GM23338 (cell line): ENCODE measurements at regions not wholly inside any gene's neighbourhood (a gene's known extent, or its start where the extent isn't known, plus 50 kb on each side); places are given as distances from the start of the nearest gene placed in this dataset.

Experiments
- ATAC-seq: fragments of 200-7000 bp; cut with Tn5 transposase; 3 replicates; pipeline ENCODE4 v1.9.1; 2020
- DNase-seq: peaks from one replicate; pipeline ENCODE4 v3.0.0-alpha.2; 2015; ENCODE audit warnings: low spot score
- H2AFZ ChIP-seq: fragments of 200-600 bp; sonication (generic); 2 replicates; pipeline ENCODE4 v1.8.0; 2016; ENCODE audit warnings: antibody characterized with exemption, mild to moderate bottlenecking, moderate library complexity
- H3F3A ChIP-seq: fragments of 200-600 bp; sonication (generic); replicated peaks from 2 replicates; pipeline ENCODE4 v1.8.0; 2017; ENCODE audit warnings: antibody characterized with exemption, mixed run types, low read depth
- H3K27ac ChIP-seq: fragments of 200-600 bp; sonication (generic); 2 replicates; pipeline ENCODE4 v1.6.1; 2016; ENCODE audit warnings: low read depth
- H3K27me3 ChIP-seq: fragments of 200-600 bp; sonication (generic); 2 replicates; pipeline ENCODE4 v1.8.0; 2016; ENCODE audit warnings: mild to moderate bottlenecking, mixed run types, moderate library complexity; ENCODE audit not compliant: insufficient read depth
- H3K36me3 ChIP-seq: fragments of 200-600 bp; sonication (generic); 2 replicates; pipeline ENCODE4 v1.8.0; 2016; ENCODE audit warnings: mild to moderate bottlenecking; ENCODE audit not compliant: insufficient read depth
- H3K4me1 ChIP-seq: fragments of 200-600 bp; sonication (generic); 2 replicates; pipeline ENCODE4 v1.8.0; 2016; ENCODE audit warnings: mild to moderate bottlenecking, moderate library complexity; ENCODE audit not compliant: insufficient read depth
- H3K4me2 ChIP-seq: fragments of 200-600 bp; sonication (generic); 2 replicates; pipeline ENCODE4 v1.7.1; 2017; ENCODE audit warnings: mixed run types
- H3K4me3 ChIP-seq: fragments of 200-600 bp; sonication (generic); 2 replicates; pipeline ENCODE4 v1.6.1; 2016; ENCODE audit warnings: mixed run types
- H3K79me2 ChIP-seq: fragments of 200-600 bp; sonication (generic); replicated peaks from 2 replicates; pipeline ENCODE4 v1.8.0; 2017; ENCODE audit warnings: mild to moderate bottlenecking; ENCODE audit not compliant: insufficient read depth
- H3K9me2 ChIP-seq: fragments of 200-600 bp; sonication (generic); 2 replicates; pipeline ENCODE4 v1.8.0; 2017; ENCODE audit not compliant: insufficient read depth
- H4K20me1 ChIP-seq: fragments of 200-600 bp; sonication (generic); replicated peaks from 2 replicates; pipeline ENCODE4 v1.8.0; 2017; ENCODE audit warnings: mild to moderate bottlenecking; ENCODE audit not compliant: insufficient read depth
- H3K27ac Mint-ChIP-seq: 2 replicates; pipeline ENCODE4 v1.8.0; 2020; ENCODE audit warnings: inconsistent platforms, mild to moderate bottlenecking, moderate library complexity, mixed read lengths
- H3K27me3 Mint-ChIP-seq: 3 replicates; pipeline ENCODE4 v1.8.0; 2022; ENCODE audit warnings: low read depth, mild to moderate bottlenecking, moderate library complexity, mixed read lengths, inconsistent platforms; ENCODE audit not compliant: insufficient read depth, poor library complexity
- H3K36me3 Mint-ChIP-seq: 3 replicates; pipeline ENCODE4 v1.8.0; 2021; ENCODE audit warnings: low read depth, mild to moderate bottlenecking, inconsistent platforms, moderate library complexity, mixed read lengths
- H3K4me1 Mint-ChIP-seq: 3 replicates; pipeline ENCODE4 v1.8.0; 2020; ENCODE audit warnings: mild to moderate bottlenecking, inconsistent platforms, mixed read lengths
- H3K4me3 Mint-ChIP-seq: 3 replicates; pipeline ENCODE4 v1.8.0; 2021; ENCODE audit warnings: moderate library complexity, mild to moderate bottlenecking, inconsistent platforms, mixed read lengths
- H3K9me3 Mint-ChIP-seq: 3 replicates; pipeline ENCODE4 v1.8.0; 2020; ENCODE audit warnings: moderate library complexity, mild to moderate bottlenecking, inconsistent platforms, mixed read lengths
- CREB1 ChIP-seq: fragments of 250-450 bp; sonication (Bioruptor Pico); IDR thresholded peaks from 2 replicates; pipeline ENCODE4 v1.5.0; 2020; ENCODE audit warnings: low read depth, mild to moderate bottlenecking, moderate library complexity
- EZH2 ChIP-seq: fragments of 200-600 bp; sonication (generic); IDR thresholded peaks from one replicate; pipeline ENCODE4 v1.8.0; 2017; ENCODE audit warnings: antibody characterized with exemption, mild to moderate bottlenecking, low read depth; ENCODE audit not compliant: unreplicated experiment
- EZH2phosphoT487 ChIP-seq: fragments of 200-600 bp; sonication (generic); IDR thresholded peaks from one replicate; pipeline ENCODE4 v1.8.1; 2018; ENCODE audit warnings: antibody characterized with exemption; ENCODE audit not compliant: unreplicated experiment
- JUNB ChIP-seq: IDR thresholded peaks from one replicate; pipeline ENCODE4 v1.6.1; 2016; ENCODE audit warnings: antibody characterized with exemption; ENCODE audit not compliant: unreplicated experiment
- NANOG ChIP-seq: IDR thresholded peaks from 2 replicates; pipeline ENCODE4 v1.6.1; 2016; ENCODE audit warnings: antibody characterized with exemption, borderline replicate concordance
- POLR2AphosphoS5 ChIP-seq: IDR thresholded peaks from 2 replicates; pipeline ENCODE4 v1.6.1; 2016; ENCODE audit warnings: antibody characterized with exemption, low read depth
- STAT1 ChIP-seq: IDR thresholded peaks from one replicate; pipeline ENCODE4 v1.6.1; 2016; ENCODE audit warnings: antibody characterized with exemption; ENCODE audit not compliant: unreplicated experiment
- ZNF114 ChIP-seq: fragments of 250-450 bp; sonication (Bioruptor Pico); IDR thresholded peaks from 2 replicates; pipeline ENCODE4 v1.5.0; 2020; ENCODE audit warnings: mild to moderate bottlenecking, moderate library complexity
- ZNF331 ChIP-seq: fragments of 250-450 bp; sonication (Bioruptor Pico); IDR thresholded peaks from 2 replicates; pipeline ENCODE4 v1.5.0; 2020; ENCODE audit warnings: low read depth, mild to moderate bottlenecking, moderate library complexity
- TF ChIP-seq, protein P1 (sequence below), 2 experiments: fragments of 200-600 bp in 1 of 2; sonication (generic) in 1 of 2; conservative IDR thresholded peaks; 2 replicates each; pipeline versions ENCODE4 v1.5.1 to v1.6.1; 2016 to 2017; ENCODE audit warnings: antibody characterized with exemption in 2 of 2, low read depth in 2 of 2, mild to moderate bottlenecking in 2 of 2, moderate library complexity in 1 of 2
- TF ChIP-seq, protein P2 (sequence below): fragments of 250-450 bp; sonication (Bioruptor Pico); IDR thresholded peaks from 2 replicates; pipeline ENCODE4 v1.5.0; 2020; ENCODE audit warnings: mild to moderate bottlenecking, moderate library complexity
- TF ChIP-seq, protein P3 (sequence below): IDR thresholded peaks from 2 replicates; pipeline ENCODE4 v1.6.1; 2016; ENCODE audit warnings: antibody characterized with exemption
- TF ChIP-seq, protein P4 (sequence below): IDR thresholded peaks from one replicate; pipeline ENCODE4 v1.6.1; 2018; ENCODE audit warnings: antibody characterized with exemption; ENCODE audit not compliant: unreplicated experiment

DNA sequence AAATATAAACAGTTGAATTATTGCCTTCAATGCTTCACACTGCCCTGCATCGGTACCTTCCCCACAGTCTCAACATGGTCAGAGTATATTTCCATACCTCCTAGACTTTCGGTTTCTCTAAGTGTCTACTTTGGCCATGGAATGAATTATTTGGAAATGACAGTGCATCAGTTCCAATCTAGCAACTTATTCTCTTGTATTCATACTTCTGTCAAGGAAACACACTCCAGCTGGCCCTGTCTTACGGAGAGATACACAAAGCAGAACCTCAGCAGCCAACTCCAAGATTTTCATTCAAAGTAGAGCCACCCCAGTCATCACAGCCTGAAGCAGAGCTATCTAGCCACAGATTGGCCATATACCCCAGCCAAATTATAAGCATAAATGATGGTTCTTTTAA is 518.4 kb upstream of the UBE2E2 start:
- no peak for TF ChIP-seq POLR2AphosphoS5
- TF ChIP-seq NANOG: no peak
- no peak for TF ChIP-seq CREB1 (CRISPR knock-in tag)
- TF ChIP-seq, protein P1, sequence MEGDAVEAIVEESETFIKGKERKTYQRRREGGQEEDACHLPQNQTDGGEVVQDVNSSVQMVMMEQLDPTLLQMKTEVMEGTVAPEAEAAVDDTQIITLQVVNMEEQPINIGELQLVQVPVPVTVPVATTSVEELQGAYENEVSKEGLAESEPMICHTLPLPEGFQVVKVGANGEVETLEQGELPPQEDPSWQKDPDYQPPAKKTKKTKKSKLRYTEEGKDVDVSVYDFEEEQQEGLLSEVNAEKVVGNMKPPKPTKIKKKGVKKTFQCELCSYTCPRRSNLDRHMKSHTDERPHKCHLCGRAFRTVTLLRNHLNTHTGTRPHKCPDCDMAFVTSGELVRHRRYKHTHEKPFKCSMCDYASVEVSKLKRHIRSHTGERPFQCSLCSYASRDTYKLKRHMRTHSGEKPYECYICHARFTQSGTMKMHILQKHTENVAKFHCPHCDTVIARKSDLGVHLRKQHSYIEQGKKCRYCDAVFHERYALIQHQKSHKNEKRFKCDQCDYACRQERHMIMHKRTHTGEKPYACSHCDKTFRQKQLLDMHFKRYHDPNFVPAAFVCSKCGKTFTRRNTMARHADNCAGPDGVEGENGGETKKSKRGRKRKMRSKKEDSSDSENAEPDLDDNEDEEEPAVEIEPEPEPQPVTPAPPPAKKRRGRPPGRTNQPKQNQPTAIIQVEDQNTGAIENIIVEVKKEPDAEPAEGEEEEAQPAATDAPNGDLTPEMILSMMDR (conservative IDR thresholded peaks at IDR 0.05; ENCODE audit: low read depth in 2 of 2): no peak
- TF ChIP-seq, protein P2, sequence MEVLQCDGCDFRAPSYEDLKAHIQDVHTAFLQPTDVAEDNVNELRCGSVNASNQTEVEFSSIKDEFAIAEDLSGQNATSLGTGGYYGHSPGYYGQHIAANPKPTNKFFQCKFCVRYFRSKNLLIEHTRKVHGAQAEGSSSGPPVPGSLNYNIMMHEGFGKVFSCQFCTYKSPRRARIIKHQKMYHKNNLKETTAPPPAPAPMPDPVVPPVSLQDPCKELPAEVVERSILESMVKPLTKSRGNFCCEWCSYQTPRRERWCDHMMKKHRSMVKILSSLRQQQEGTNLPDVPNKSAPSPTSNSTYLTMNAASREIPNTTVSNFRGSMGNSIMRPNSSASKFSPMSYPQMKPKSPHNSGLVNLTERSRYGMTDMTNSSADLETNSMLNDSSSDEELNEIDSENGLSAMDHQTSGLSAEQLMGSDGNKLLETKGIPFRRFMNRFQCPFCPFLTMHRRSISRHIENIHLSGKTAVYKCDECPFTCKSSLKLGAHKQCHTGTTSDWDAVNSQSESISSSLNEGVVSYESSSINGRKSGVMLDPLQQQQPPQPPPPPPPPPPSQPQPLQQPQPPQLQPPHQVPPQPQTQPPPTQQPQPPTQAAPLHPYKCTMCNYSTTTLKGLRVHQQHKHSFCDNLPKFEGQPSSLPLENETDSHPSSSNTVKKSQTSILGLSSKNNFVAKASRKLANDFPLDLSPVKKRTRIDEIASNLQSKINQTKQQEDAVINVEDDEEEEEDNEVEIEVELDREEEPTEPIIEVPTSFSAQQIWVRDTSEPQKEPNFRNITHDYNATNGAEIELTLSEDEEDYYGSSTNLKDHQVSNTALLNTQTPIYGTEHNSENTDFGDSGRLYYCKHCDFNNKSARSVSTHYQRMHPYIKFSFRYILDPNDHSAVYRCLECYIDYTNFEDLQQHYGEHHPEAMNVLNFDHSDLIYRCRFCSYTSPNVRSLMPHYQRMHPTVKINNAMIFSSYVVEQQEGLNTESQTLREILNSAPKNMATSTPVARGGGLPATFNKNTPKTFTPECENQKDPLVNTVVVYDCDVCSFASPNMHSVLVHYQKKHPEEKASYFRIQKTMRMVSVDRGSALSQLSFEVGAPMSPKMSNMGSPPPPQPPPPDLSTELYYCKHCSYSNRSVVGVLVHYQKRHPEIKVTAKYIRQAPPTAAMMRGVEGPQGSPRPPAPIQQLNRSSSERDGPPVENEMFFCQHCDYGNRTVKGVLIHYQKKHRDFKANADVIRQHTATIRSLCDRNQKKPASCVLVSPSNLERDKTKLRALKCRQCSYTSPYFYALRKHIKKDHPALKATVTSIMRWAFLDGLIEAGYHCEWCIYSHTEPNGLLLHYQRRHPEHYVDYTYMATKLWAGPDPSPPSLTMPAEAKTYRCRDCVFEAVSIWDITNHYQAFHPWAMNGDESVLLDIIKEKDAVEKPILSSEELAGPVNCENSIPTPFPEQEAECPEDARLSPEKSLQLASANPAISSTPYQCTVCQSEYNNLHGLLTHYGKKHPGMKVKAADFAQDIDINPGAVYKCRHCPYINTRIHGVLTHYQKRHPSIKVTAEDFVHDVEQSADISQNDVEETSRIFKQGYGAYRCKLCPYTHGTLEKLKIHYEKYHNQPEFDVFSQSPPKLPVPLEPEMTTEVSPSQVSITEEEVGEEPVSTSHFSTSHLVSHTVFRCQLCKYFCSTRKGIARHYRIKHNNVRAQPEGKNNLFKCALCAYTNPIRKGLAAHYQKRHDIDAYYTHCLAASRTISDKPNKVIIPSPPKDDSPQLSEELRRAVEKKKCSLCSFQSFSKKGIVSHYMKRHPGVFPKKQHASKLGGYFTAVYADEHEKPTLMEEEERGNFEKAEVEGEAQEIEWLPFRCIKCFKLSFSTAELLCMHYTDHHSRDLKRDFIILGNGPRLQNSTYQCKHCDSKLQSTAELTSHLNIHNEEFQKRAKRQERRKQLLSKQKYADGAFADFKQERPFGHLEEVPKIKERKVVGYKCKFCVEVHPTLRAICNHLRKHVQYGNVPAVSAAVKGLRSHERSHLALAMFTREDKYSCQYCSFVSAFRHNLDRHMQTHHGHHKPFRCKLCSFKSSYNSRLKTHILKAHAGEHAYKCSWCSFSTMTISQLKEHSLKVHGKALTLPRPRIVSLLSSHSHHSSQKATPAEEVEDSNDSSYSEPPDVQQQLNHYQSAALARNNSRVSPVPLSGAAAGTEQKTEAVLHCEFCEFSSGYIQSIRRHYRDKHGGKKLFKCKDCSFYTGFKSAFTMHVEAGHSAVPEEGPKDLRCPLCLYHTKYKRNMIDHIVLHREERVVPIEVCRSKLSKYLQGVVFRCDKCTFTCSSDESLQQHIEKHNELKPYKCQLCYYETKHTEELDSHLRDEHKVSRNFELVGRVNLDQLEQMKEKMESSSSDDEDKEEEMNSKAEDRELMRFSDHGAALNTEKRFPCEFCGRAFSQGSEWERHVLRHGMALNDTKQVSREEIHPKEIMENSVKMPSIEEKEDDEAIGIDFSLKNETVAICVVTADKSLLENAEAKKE: no peak
- TF ChIP-seq ZNF114 (CRISPR knock-in tag): no peak
- TF ChIP-seq ZNF331: no peak
- TF ChIP-seq, protein P3, sequence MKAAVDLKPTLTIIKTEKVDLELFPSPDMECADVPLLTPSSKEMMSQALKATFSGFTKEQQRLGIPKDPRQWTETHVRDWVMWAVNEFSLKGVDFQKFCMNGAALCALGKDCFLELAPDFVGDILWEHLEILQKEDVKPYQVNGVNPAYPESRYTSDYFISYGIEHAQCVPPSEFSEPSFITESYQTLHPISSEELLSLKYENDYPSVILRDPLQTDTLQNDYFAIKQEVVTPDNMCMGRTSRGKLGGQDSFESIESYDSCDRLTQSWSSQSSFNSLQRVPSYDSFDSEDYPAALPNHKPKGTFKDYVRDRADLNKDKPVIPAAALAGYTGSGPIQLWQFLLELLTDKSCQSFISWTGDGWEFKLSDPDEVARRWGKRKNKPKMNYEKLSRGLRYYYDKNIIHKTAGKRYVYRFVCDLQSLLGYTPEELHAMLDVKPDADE: no peak
- TF ChIP-seq, protein P4, sequence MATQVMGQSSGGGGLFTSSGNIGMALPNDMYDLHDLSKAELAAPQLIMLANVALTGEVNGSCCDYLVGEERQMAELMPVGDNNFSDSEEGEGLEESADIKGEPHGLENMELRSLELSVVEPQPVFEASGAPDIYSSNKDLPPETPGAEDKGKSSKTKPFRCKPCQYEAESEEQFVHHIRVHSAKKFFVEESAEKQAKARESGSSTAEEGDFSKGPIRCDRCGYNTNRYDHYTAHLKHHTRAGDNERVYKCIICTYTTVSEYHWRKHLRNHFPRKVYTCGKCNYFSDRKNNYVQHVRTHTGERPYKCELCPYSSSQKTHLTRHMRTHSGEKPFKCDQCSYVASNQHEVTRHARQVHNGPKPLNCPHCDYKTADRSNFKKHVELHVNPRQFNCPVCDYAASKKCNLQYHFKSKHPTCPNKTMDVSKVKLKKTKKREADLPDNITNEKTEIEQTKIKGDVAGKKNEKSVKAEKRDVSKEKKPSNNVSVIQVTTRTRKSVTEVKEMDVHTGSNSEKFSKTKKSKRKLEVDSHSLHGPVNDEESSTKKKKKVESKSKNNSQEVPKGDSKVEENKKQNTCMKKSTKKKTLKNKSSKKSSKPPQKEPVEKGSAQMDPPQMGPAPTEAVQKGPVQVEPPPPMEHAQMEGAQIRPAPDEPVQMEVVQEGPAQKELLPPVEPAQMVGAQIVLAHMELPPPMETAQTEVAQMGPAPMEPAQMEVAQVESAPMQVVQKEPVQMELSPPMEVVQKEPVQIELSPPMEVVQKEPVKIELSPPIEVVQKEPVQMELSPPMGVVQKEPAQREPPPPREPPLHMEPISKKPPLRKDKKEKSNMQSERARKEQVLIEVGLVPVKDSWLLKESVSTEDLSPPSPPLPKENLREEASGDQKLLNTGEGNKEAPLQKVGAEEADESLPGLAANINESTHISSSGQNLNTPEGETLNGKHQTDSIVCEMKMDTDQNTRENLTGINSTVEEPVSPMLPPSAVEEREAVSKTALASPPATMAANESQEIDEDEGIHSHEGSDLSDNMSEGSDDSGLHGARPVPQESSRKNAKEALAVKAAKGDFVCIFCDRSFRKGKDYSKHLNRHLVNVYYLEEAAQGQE: no peak
- no peak for TF ChIP-seq EZH2
- no peak for TF ChIP-seq JUNB
- TF ChIP-seq STAT1: no peak
- TF ChIP-seq EZH2phosphoT487: no peak
- no peaks in the 10 kb centered on the region for H3K9me3 Mint-ChIP-seq
- Histone ChIP-seq H3K27ac (no peak overlapping the region), H3K79me2 (no peaks in the 10 kb centered on the region), H2AFZ (no peak overlapping the region), H3F3A (no peaks in the 10 kb centered on the region), H4K20me1 (no peaks in the 10 kb centered on the region), H3K9me2 (peaks cover 3% of the 10 kb centered on the region; the same call in 1 of the 2 replicates), H3K4me2 (no peak overlapping the region), H3K4me3 (no peak overlapping the region), H3K36me3 (no peaks in the 10 kb centered on the region), H3K4me1 (no peaks in the 10 kb centered on the region), H3K27me3 (no peaks in the 10 kb centered on the region)
- no peaks in the 10 kb centered on the region for H3K36me3 Mint-ChIP-seq
- ATAC-seq (no peak), DNase-seq (no peak)
- H3K27ac Mint-ChIP-seq: no peak overlapping the region
- no peak overlapping the region for H3K4me3 Mint-ChIP-seq
- H3K27me3 Mint-ChIP-seq: no peaks in the 10 kb centered on the region
- H3K4me1 Mint-ChIP-seq: no peaks in the 10 kb centered on the region; the same call in 2 of the 3 replicates
